NCI-H524 treated with DMSO at 0.1 percent for 48 hours (cell line): ENCODE measurements at regions not wholly inside any gene's neighbourhood (a gene's known extent, or its start where the extent isn't known, plus 50 kb on each side); places are given as distances from the start of the nearest gene placed in this dataset.
"Not testable (repeated sequence)": the region's sequence is repeated elsewhere in the genome, so short reads cannot be mapped to it uniquely, and the experiment has no call there.

ENCODE experiments used
- DNase-seq: peaks from one replicate; lab custom pipeline; 2025; lab: John Stamatoyannopoulos, UW

DNA sequence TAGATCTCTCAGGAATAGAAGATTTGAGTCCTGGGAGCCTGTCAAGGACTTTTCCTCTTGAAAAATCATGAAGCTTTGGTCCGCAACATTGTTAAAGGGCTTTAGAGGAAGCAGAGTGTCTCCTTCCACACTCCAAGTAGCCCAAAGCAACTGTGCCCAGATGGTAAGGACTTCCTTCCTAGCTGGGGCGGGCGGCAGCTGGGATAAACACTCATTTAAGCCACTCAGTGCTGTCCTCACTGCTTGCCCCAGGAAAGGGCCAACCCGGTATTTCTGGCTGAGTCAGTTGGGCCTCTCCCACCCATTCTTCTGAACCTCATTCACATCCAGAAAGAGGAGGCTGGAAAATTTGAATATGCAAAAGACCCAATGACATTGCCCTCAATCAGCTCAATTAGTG is 144.3 kb downstream of the CHIC2 start:
- peak; percentile 54 for DNase-seq

DNA sequence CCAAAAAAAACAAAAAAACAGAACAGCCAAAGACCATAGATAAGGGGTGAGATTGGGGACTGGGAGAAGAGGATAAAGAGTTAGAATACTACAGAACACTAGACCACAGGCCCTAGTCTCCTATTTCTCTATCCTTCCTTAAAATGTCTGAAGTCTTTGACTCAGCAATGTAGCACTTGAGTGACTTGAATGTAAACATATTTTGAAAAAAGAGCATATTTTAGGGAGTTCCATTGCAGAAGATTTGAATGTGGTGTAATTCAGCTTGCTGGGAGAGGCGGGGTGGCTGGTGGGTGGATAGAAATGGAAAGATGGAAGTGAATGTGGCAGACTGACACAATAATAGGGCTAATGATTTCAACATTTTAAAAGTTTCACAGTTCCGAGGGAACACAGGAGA is 144.9 kb downstream of the CHIC2 start:
- DNase-seq, result no peak

DNA sequence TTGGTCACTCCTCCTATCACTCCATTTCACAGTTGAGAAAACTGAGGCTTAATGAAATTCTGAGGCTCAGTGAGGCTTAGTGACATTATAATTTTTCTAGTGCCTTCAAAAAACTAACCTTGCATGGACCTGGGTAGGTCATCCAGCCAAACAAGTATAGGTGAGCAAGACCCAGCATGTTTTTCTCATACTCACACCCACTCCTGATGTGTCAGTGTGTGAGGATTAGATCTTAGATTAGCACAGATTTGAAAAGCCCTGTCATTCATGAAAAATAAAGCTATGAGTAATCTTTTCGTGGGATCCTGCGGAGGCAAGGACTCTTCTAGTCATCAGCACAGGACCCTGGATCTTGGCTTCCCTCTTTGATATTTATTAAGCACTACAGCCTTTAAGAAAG is 146.7 kb downstream of the CHIC2 start:
- no peak for DNase-seq

DNA sequence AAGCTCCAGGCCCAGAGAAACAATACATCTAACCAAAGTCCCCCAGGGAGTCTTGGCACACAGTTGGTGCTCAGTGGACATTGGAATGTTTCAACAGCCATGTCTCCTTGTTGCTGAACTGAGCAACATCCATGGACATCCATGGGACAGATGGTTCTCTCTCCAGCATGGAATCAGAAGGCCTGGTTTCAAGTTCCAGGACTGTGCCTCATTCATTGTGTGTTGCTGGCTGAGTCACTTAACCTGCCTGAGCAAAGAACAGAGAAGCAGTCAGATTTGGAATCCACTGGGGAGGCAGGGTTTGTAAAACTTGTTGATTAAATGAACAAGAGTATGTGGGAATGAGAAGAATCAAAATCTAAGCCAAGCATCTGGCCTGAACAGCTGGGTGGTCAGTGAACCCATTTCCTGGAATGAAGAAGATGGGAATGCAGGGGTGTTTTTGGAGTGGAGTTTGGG is 147.9 kb downstream of the CHIC2 start:
- no peak for DNase-seq

DNA sequence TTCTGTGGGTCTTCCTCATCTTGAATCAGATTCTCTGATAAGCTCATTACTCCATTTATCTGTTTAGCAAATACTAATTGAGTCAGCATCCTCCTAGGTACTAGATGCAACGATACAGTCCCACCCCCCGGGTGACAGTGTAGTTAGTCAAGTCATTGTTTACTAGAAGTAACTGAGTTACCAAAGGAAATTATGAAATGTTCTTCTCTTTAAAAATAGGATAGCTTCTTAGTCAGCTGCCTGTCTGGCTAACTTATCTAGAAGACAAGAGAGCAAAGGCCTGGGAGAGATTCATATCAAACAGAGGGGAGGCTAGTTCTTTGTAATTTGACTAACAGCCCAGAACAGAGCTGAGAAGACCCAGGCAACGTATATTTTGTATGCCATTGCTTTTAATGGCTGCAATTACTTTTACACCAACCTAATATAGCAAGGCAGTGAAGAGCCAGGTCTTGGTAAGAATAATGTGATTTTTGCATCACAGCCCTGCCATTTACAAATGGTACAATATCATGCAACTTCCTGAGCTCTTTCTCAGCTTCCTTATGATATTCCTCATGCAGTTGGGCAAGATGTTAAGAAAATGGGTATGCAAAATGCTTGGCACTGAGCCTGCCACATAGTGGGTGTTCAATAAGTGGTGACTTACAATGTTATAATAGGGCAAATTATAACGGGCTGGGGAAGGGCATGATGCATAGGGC is 149.9 kb downstream of the CHIC2 start:
- no peak for DNase-seq

DNA sequence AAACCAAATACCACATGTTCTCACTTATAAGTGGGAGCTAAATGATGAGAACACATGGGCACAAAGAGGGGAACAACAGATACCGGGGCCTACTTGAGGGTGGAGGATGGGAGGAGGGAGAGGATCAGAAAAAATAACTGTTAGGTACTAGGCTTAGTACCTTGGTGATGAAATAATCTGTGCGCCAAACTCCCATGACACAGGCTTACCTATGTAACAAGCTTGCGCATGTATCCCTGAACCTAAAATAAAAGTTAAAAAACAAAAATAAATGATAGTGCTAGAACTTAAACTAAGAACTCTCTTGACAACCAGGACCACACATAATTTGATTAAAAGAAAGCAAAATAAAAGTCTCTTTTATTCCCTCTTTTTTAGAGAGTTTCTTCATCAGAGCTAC is 150.6 kb downstream of the CHIC2 start:
- DNase-seq, result no peak

DNA sequence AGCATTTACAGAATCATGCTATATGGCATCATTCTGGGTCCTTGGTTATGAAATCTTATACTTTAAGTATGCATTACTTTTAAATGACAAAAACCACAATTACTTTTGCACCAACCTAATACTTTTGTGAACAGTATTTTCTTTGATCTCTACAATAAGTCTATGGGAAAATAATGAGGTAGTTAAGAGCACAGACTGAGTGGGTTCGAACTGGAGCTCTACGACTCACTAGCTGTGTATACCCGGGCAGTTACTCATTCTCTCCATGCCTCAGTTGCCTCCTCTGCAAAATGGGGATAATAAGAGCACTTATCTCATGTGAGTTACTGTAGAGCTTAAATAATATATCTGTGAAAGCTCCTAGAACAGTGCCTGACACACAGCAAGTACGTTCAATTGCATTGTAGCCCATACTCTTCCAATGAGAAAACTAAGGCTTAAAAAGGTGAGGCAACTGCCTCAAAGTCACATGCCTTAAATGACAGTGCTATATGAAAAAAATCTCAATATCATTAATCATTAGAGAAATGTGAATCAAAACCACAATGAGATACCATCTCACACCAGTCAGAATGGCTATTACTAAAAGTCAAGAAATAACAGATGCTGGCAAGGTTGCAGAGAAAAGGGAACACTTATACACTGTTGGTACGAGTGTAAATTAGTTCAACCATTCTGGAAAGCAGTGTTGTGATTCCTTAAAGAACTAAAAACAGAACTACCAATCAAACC is 151.5 kb downstream of the CHIC2 start:
- DNase-seq, result no peak

DNA sequence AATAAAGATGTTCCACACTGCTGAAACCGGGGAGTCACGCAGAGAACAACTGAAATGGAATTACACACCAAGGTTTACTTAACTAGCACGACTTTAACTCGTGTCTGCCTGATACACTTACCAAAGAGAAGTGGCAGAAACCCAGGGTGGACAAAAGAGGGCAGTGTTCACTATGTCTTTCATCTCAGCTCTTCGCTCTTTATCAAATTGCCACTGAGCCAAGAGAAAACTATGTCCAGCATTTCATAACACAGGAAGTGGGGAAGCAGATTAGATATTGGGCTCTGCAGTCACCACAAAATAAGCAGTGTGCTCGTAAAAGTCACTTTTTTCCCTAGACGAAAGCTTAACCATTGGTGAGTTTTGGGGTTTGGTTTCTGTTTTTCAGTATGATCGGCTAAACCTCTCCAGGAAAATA is 155.7 kb downstream of the CHIC2 start:
- peak; percentile 2 for DNase-seq

DNA sequence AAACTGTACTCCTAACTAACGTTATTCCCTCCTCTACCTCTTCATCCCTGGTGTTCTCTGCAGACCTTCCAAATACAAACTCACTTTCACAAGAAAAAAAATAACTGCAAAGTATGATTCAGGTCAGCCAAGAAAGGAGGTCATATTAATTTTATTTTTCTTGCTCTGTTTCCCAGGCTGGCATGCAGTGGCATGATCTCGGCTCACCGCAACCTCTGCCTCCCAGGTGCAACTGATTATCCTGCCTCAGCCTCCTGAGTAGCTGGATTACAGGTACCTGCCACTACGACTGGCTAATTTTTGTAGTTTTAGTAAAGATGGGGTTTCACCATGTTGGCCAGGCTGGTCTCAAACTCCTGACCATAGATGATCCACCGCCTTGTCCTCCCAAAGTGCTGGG is 156.6 kb downstream of the CHIC2 start:
- DNase-seq, result no peak

DNA sequence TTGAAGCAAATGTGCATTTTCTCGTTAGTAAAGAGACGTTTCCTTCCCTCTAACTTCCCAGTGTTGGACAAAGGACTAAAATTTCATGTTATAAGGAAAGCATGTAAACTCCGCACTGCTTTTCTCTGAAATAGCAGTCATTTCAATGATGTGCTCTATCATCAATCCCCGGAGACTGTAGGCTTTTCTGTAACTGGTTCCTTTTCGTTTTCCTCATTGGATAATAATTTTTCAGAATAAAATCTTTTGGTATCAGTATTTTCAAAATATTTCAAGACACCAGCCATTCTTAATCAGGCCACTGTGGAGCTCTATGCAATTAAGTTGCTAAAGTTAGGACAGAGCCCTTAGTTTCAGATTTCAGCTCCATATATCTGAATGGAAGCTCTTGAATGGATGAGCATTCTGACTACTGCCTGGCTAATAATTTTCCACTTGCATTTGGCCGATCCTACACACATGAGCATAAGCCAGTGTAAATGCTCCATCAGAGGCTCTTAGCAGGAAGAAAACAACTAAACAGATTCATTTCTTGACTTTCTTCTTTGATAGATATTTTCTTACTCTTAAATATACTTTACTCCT is 157.7 kb downstream of the CHIC2 start:
- no peak for DNase-seq

DNA sequence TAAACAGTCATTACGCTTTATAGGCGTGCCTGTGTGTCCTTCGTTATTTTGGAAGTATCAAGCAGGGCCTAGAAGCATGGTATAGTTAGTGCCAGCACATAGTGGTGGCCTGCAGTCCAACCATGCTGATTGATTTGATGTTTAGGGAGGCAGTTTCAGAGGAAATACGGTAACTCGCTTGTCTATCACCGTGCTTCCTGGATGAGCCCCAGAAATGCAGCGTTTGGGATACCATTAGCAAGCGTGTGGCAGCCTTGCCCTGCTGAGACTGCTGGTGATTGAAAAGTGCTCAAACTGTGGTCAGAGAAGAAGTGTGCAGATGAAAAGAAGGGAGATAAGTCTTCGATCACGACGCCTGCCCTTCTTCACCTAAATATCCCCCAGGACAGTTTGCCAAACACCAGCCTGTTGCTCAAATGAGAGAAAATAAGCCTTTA is 158.4 kb downstream of the CHIC2 start:
- no peak for DNase-seq

DNA sequence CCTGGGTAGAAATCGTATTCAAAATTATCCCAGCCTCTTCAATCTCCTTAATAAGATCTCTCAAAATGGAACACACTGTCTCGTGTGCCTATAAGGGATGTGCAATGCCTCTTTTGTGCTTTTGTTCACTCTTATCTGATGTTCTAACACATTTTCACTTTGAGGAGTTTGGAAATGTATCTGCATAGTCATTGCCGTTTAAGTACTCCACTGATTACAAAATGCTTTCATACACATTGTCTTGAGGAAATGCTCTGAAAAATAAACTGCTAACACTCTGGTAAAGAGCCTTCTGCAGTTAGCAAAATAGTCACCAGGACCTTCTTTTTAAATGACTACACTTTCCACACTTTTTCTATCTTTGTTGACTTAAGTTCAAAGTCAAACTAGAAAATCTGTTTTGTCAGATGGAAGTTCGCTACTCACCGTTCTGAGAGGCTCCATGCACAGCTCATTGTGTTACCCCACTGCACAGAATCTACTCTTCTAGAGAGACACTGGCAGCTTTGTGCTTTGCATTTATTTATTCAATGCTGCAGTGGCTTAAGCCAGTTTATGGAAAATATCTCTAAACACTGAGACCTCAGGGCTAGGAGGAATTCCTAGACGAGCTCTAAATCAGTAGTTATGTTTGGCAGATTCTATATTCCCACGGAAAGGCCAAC is 159.0 kb downstream of the CHIC2 start:
- no peak for DNase-seq

DNA sequence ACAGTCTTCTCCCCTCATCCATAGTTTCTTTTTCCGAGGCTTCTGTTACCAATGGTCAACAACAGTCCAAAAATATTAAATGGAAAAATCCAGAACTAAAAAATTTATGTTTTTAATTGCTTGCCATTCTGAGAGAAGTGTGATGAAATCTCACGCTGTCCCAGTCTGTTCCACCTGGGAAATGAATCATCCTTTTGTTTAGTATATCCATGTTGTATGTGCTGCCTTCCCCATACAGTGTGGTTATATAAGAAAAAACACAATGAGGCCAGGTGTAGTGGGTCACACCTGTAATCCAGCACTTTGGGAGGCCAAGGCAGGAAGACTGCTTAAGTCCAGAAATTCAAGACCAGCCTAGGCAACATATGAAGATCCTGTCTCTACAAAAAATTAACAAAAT is 161.6 kb downstream of the CHIC2 start:
- DNase-seq, result no peak

DNA sequence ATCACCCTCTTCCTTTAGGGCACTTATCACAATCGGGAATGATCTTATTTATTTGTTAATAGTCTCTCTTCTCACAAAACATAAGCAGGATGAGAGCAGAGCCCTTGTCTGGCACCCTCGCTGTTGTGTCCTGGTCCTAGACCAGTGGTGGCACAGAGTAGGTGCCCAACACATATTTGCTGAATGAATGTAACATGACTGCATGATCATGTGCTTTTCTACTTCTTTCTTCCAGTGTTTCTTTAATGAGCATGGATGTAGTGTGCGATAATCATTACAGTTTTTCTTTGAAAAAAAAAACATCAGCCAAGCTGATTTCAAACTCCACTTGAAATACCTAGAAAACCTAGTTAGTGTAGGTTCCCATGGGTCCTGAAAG is 164.1 kb downstream of the CHIC2 start:
- DNase-seq, result no peak

DNA sequence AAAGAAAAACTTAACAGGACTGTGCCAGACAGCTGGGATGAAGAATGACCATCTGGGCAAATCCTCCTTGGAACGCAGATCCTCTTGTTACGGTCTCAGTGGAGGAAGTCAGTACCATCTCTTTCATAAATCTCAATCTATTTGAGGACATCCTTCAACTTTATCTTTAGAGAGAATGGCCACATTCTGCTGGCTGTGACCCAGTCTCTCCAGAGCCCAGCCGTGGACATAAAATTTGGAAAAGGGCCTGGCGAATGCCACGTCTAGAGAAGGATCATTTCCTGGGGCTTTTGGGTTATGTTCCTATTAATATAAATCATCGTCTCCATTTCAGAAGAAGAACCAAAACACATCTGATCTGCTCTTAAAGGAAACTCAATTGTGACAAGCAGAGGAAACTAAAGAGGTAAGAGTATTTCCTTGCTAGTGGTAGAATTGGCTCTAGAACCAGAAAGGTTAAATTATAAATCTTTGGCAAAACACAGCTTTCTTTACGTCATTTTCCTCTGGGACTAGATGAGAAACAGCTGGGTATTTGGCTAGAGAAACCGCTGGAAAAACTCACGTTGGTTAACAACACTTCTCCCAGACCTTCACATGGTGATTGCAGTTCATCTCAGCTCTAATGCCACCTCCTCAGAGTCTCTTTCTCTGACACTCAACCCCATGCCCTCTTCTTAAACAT is 164.7 kb downstream of the CHIC2 start:
- no peak for DNase-seq

DNA sequence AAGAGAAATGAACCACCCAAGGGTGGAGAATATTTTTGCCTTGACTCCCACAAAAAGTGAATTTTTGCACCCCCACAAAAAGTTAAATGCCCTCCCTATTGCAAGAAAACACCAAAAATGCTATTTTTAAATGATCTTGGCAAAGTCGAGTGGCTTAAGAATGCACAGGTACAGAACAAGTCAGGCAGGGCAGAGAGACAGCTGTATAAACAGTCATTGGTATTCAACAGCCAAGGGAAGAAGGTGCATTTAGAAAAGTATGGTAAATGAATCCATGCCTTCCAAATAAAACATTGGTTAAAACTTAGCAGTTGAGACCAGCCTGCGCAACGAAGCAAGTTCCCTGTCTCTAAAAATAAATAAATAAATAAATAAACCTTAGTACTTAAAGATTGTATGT is 169.3 kb downstream of the CHIC2 start:
- no peak for DNase-seq

DNA sequence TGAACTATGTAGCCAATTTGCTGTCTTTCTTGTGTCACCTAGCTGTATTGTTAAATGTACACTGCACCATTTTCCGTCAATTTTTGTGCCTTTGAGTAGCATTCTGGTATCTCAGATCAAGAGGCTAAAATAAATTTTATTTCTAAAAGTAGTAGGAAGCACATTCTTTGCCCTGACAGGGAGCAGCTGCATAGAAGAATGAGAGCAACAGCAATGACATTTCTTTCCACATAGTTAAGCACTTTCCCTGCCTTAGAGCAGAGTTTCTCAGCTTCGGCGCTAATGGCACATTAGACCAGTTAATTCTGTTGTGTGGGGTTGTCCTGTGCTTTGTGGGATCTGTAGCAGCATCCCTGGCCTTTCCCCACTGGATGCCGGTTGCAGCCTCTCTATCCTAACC is 173.9 kb downstream of the CHIC2 start:
- DNase-seq, result no peak

DNA sequence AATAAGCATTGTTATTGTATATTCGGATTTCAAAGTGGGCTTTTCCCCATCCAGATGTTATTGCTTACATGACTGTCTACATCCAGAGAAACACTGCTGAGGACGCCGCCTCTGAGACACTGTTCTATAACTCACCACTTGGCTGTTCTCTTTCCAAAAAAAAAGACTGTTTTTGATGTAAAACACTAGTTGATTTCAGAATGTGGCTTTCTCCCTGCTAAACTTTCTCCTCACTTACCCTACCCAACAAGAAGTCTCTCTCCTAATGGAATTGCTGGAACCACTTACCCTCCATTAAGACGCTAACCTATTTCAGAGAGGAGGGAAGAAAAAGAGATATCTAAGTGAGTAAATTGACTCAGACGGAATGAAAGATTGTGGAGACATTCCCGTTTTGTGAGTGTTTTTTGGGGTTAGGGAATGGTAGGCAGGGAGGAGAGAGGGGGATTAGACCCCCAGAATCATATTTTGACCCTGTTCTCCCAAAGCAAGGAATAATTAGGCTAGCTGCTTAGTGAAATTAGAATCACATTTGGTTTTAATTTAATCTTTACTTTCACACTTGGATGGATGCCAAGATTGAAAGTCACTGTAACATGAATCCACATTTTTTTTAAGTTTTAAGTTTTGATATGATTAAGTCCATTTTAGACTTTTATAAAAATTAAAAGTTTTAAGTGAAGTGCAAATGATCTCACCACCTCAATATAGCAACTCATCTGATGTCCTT is 174.9 kb downstream of the CHIC2 start:
- DNase-seq, result no peak

DNA sequence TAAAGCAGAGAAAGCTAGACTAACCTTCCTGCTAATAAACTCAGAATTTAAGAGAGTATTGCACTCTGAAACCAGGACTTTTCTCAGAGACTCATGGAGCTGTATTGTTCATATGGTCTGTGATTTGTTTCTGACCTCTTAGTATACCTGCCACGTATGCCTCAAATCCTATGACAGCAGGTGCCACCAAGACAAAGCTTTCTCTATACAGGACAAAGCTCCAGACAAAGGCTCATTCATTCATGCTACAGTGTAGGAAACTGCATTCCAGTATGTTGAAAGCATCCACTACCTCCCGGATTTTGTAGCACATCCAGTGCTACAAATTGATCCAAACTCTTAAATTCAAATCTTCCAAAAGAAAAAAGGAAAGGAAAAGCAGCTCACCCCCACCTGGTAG is 178.3 kb downstream of the CHIC2 start:
- no peak for DNase-seq

DNA sequence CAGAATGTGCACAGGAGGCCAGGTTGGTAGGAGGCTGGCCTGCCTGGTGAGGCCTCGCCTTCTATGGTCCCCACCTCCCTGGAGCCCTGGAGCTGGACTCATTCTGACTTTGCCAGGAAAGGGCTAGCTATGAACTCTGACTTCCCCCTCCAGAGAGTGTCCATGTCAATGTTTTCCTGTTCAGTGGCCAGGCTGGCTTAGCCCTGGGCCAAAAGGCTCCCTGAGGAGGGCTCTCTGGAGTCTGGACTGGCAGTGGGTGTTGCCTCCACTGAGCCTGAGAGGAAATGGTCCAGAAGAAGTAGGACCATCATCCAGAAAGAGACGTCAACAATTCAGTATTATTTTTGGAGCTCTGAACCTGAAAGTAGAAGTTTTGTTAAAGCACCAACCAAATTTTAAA is 178.7 kb downstream of the CHIC2 start:
- no peak for DNase-seq

DNA sequence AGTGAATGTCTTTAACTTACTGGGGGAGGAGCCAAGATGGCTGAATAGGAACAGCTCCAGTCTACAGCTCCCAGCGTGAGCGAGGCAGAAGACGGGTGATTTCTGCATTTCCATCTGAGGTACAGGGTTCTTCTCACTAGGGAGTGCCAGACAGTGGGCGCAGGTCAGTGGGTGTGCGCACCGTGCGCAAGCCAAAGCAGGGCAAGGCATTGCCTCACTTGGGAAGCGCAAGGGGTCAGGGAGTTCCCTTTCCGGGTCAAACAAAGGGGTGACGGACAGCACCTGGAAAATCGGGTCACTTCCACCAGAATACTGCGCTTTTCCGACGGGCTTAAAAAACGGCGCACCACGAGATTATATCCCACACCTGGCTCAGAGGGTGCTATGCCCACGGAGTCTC is 187.3 kb downstream of the CHIC2 start:
- not testable (repeated sequence) for DNase-seq

DNA sequence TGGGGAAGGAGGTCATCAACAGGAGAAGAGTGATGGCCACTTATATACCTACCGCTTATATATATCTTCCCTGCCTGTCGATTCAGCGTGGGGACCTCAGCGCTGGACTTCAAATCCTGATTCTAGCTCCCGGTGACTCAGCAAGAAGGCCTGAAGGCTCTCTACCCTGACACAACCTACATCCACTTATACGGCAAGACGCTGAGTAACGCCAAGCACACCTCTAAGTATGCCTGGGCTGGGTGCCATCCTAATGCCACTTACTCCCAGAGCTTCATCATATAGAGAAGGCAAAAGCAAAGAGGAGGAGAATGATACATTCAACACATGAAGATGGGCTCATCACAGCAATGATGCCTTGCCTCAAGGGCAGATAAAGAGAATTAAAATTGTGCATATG is 198.3 kb downstream of the CHIC2 start:
- no peak for DNase-seq
